ENCODE measurements at regions not wholly inside any gene's neighbourhood (a gene's known extent, or its start where the extent isn't known, plus 50 kb on each side); places are given as distances from the start of the nearest gene placed in this dataset.
"Not testable (repeated sequence)": the region's sequence is repeated elsewhere in the genome, so short reads cannot be mapped to it uniquely, and the experiment has no call there.

- not testable (repeated sequence) for TF ChIP-seq CTCF (conservative IDR thresholded peaks at IDR 0.05; ENCODE audit: low read depth, low read length); EZH2 (IDR thresholded peaks at IDR 0.05; ENCODE audit: borderline replicate concordance, low read depth, low read length, poor library complexity, severe bottlenecking)
Measured at GRCh38 chrX:92163035-92163434, 383.9 kb downstream of the PCDH11X start.

Data from A673 (cell line).